C4-2B (cell line): ENCODE measurements at regions not wholly inside any gene's neighbourhood (a gene's known extent, or its start where the extent isn't known, plus 50 kb on each side); places are given as distances from the start of the nearest gene placed in this dataset.

ENCODE experiments used
- CTCF ChIP-seq: fragments of 450-650 bp; conservative IDR thresholded peaks from 2 replicates; pipeline ENCODE4 v1.5.1; 2017; ENCODE audit warnings: mild to moderate bottlenecking
- ZFX ChIP-seq: fragments of 450-650 bp; IDR thresholded peaks from 2 replicates; pipeline ENCODE4 v1.6.1; 2017

GRCh38 chr4:77454858-77455257 lies 150.8 kb upstream of the CXCL13 start:
- TF ChIP-seq CTCF (no peak), ZFX (no peak)
